Activated CD4-positive, alpha-beta T cell treated with anti-CD3 and anti-CD28 coated beads for 24 hours (primary cell): ENCODE measurements at regions not wholly inside any gene's neighbourhood (a gene's known extent, or its start where the extent isn't known, plus 50 kb on each side); places are given as distances from the start of the nearest gene placed in this dataset.

Source experiments
- DNase-seq, 2 donors: peaks; one replicate each; pipeline ENCODE4 v3.0.0-alpha.2; 2020; ENCODE audit warnings: low read depth in 2 of 2

DNA sequence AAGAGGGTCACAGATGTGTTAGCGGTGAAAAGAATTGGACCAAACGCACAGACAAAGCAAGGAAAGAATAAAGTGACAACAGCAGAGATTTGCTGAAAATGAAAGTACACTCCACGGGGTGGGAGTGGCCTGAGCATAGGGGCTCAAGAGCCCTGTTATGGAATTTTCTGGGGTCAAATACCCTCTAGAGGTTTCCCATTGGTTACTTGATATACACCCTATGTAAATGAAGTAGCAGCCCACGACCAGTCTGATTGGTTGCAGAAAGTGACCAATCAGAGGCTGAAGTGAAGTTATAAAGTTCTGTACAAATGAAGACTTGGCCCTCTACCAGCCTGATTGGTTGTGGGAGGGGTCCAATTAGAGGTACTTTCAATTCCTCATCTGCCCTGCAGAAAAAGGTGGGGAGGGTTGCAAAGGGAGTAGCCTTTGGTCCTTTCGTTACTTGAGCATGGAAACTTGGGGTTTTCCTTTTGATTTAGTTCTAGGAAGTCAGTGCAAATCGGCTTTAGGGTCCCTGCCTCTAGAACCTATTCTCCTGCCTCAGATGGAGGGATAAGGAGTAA lies 125.6 kb upstream of the PRPS1L1 start:
- DNase-seq = no peak

- DNase-seq = no peak
Measured at GRCh38 chr7:18154726-18155125, 127.1 kb upstream of the PRPS1L1 start.

DNA sequence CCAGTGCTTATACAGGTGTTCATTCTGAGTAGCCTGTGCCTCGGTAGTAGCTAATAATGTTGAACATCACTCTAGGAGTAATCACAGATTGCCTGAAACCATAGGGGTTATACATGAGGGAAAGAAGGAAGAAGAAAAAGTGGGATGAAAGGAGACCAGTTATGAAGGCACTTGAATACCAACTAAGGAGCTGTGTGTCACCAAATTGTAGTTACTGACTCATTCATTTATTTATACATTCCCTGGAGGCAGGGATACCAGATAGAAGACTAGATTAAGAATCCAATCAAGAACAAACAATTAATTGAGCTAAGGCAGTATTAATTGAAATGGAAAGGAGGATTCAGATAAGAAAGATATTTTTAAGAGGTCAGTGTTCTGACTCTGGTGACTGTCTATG lies 129.6 kb upstream of the PRPS1L1 start:
- no peak for DNase-seq

GRCh38 chr7:18162657-18163056 lies 135.0 kb upstream of the PRPS1L1 start:
- no peak for DNase-seq

GRCh38 chr7:18163091-18163490 lies 135.4 kb upstream of the PRPS1L1 start:
- no peak for DNase-seq

GRCh38 chr7:18165166-18165565 lies 137.5 kb upstream of the PRPS1L1 start:
- DNase-seq = no peak

GRCh38 chr7:18166002-18166401 lies 138.4 kb upstream of the PRPS1L1 start:
- no peak for DNase-seq

GRCh38 chr7:18167815-18168214 lies 140.2 kb upstream of the PRPS1L1 start:
- DNase-seq = no peak

DNA sequence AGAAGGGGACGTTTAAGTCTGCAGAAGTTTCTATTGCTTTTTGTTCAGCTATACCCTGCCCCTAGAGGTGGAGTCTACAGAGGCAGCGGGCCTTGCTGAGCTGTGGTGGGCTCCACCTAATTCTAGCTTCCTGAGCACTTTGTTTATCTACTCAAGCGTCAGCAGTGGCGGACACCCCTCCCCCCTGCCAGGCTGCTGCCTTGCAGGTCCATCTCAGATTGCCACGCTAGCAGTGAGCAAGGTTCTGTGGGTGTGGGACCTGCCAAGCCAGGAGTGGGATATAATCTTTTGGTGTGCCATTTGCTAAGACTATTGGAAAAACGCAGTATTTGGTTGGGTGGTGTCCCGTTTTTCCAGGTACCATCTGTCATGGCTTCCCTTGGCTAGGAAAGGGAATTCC lies 147.3 kb upstream of the PRPS1L1 start:
- DNase-seq = no peak

DNA sequence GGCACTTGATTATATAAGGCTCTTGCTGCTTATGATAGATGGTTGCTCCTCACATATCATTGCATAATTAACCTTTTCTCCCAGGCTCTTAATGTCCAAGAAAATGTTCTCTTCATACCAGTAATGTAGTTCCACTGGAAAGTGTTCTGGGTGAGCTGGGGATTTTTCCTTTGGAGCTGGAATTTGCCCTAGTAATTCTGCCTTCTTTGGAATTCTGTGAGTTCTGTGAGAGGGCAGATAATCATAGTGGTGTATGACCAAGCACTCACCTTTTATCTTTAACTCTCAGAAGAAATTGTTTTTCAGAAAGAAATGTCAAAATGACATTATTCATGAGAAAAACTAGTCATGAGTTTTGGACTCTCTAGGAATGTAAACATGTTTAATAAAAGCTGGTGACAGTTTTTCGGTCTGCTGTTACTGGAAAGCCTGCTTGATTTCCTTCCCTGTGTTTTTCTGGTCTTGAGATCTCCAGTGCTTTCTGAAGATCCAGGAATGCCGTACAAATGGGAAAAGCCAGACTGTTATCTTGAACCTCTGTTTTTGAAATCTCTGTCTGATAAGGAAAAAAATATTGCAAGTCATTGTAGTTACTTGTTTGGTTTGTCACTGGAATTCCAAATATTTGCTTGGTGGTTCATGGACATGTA lies 148.3 kb upstream of the PRPS1L1 start:
- DNase-seq = no peak

DNA sequence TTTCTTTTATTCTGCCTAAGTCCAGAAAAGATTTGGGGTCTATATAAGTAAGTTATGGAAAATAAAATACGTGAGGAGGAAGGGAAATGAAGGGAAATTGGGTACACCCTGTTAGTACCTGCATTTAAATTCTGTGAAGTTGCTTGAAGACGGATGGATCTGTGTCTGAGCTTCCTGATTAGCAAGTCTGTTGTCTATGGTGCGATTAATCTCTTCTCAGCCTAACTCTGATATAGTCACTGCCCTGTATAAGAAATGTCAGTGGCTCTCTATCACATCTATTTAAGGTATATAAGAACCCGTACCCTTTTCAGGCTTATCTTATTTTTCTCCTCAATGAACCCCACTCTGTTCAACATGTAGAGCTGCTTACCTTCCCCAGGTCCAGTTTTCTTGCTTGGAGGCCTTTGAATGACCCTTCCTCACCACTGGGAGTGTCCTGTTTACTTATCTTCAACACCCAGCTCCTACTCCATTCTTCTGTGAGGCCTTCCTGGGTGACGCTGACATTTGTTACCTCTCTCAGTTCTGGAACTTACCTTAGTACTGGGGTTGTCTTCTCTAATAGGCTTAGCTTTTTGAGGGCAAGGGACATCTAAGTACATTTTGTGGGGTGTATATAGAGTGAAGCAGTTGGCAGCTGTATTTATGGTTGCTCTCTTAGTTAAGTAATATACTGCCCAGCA lies 149.6 kb upstream of the PRPS1L1 start:
- no peak for DNase-seq

DNA sequence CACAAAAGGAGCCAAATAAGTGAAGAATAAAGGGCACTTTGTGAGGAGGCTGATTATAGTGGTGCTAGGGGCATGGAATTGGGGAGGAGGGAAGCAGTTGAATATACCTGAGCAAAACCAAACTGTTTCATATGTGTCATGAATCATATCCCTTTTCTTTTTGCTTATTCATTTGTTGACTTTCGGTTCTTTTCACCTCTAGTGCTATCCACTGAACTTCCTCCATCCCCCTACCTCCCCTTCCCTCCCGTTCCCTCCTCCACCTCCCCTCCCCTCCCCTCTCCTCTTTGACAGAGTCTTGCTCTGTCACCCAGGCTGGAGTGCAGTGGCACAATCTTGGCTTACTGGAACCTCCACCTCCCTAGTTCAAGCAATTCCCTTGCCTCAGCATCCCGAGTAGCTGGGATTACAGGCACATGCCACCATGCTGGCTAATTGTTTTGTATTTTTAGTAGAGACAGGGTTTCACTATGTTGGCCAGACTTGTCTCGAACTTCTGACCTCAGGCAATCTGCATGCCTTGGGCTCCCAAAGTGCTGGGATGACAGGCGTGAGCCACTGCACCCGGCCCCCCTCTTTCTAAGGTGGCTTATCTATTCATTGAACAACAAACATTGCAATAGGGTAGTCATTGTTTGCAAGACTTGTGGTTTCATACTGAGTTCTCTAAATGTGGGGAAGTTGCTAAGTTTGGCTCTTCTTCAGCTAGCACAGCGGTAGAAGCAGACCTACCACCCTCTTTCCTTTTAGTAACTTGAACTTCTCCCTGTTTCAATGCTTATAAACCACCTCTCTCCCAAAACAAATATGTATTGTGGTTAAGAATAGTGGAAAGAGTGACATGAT lies 150.4 kb upstream of the PRPS1L1 start:
- DNase-seq = no peak

DNA sequence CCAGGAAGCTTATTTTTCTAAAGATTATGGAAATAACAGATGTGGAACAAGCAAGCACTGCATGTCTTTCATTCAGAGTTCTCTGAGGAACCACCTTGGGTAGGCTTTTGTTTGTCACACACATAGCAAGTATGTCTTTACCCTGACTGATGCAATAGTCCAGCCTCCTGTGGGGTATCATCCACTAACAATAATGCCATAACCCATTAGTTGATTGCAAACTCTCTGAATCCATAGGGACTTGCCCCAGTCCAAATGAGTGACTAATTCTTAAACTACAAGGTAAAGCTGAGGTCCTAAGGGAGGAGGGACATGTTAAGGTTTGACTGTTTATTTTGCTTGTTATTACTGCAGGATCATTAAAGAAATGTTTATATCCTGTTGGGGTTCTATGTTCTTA lies 151.4 kb upstream of the PRPS1L1 start:
- no peak for DNase-seq

- no peak for DNase-seq
Measured at GRCh38 chr7:18180685-18181084, 153.0 kb upstream of the PRPS1L1 start.

GRCh38 chr7:18189500-18190126 lies 162.0 kb upstream of the PRPS1L1 start:
- DNase-seq = no peak

DNA sequence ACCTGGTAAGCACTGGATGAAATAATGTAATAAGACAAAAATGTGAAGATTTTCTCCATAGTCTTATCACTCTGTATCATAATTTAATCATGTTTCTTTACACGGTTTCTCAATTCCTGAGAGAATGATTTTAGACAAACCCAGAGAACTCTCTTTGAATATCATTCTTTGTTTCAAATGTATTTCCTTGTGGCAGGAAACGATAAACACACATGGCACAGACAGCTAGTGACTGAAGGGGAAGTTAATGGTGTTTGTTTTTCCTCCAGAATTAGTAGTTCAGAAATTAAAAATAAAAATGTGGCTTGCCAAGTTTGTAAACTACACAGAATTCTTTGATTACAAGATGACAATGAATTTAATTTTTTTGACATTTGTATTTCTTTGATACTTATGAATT lies 163.7 kb upstream of the PRPS1L1 start:
- no peak for DNase-seq

GRCh38 chr7:18191862-18192625 lies 164.4 kb upstream of the PRPS1L1 start:
- no peak for DNase-seq

DNA sequence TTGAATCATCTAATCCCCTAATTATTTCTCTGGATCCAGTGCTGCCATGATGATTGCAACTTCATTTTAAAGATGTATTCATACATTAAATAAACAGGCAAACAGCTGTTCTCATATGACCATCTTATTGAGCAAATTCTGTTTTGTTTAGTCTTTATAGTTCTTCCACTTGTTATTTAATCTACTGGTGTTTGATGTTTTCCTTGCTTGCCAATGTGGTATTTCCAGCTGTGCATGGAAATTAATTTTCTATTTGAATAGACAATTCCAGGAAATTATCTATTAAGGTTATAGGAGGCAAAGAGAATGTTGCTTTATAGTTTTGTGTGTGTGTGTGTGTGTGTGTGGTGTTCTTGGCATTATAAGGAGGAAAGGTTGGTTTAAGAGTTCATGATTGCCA lies 167.0 kb upstream of the PRPS1L1 start:
- DNase-seq = no peak

- DNase-seq = no peak
Measured at GRCh38 chr7:18196638-18197037, 169.0 kb upstream of the PRPS1L1 start.

DNA sequence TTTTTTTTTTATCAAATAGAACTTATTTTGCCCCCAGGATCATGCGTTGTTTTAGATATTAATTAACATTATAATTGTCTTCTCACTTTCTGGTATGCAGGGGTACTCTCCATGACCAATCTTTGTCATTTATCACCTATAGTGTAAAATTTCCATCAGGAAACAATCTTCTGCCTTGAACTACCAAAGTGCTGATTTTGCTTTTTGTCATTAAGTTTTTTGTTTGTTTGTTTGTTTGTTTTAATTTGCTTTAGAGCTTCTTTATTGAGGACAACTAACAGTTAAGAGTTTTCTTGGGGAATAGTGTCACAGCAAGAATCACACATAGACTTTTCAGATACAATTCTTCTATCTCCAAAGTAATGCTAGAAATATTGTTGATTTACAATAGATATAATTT lies 171.2 kb upstream of the PRPS1L1 start:
- DNase-seq = no peak

- DNase-seq = no peak
Measured at GRCh38 chr7:18200266-18200665, 172.6 kb upstream of the PRPS1L1 start.
